Endothelial cell of umbilical vein (primary cell): ENCODE measurements at regions not wholly inside any gene's neighbourhood (a gene's known extent, or its start where the extent isn't known, plus 50 kb on each side); places are given as distances from the start of the nearest gene placed in this dataset.

Experiments used
- BruUV-seq: library from RNA; stranded (reverse); fragments of 400-500 nt; replicated peaks from 2 replicates; lab custom pipeline; 2021; lab: Mats Ljungman, UMichigan
- CTCF ChIA-PET: fragments of 300-600, 350-600 bp; sonication (Branson Sonifier 250); formaldehyde crosslinking; loops from one replicate; lab custom pipeline; 2021; ENCODE audit warnings: antibody characterized with exemption, inconsistent platforms; lab: Charles Lee
- POLR2A ChIA-PET: fragments of 300-600, 350-600 bp; sonication (Branson Sonifier 250); formaldehyde crosslinking; loops from one replicate; lab custom pipeline; 2021; ENCODE audit warnings: antibody characterized with exemption, inconsistent platforms; lab: Charles Lee
- DNase-seq: peaks from one replicate; pipeline ENCODE4 v3.0.0-alpha.2; 2011; ENCODE audit warnings: low read depth, low spot score
- FAIRE-seq: peaks from 2 replicates; lab custom pipeline; 2011; peaks lifted over from hg19 to GRCh38; lab: Jason Lieb, UNC
- H2AFZ ChIP-seq: 2 replicates; pipeline ENCODE4 v1.6.0; 2012; ENCODE audit warnings: low read depth, low read length, control low read depth, inconsistent platforms
- H3K27ac ChIP-seq: 2 replicates; pipeline ENCODE4 v1.5.1; 2011; ENCODE audit warnings: low read depth, mild to moderate bottlenecking, control low read depth, low read length, moderate library complexity; ENCODE audit not compliant: insufficient read depth
- H3K27me3 ChIP-seq, 2 experiments: 2 replicates each; pipeline versions ENCODE4 v1.6.0 to v1.6.1; 2011; ENCODE audit warnings: low read length in 2 of 2, mixed read lengths in 1 of 2; ENCODE audit not compliant: control insufficient read depth in 2 of 2, insufficient read depth in 2 of 2
- H3K36me3 ChIP-seq, 2 experiments: 2 replicates in 1 of 2; 3 replicates in 1 of 2; pipeline ENCODE4 v1.5.1; 2011; ENCODE audit warnings: low read length in 2 of 2, mild to moderate bottlenecking in 1 of 2, moderate library complexity in 1 of 2; ENCODE audit not compliant: control insufficient read depth in 2 of 2, insufficient read depth in 2 of 2; ENCODE audit errors: extremely low read depth in 1 of 2
- H3K4me1 ChIP-seq: 3 replicates; pipeline ENCODE4 v1.5.1; 2011; ENCODE audit warnings: mild to moderate bottlenecking, low read length; ENCODE audit not compliant: control insufficient read depth, insufficient read depth; ENCODE audit errors: extremely low read depth
- H3K4me2 ChIP-seq: 2 replicates; pipeline ENCODE4 v1.6.1; 2011; ENCODE audit warnings: low read length, control low read depth, mixed read lengths; ENCODE audit not compliant: insufficient read depth
- H3K4me3 ChIP-seq, 3 experiments: fragments of 200-600 bp in 1 of 3; sonication (generic), shearing (Covaris generic) in 1 of 3; replicated peaks in 1 of 3; 2 replicates each; pipeline ENCODE4 v1.5.1; 2011 to 2016; ENCODE audit warnings: control low read depth in 3 of 3, low read length in 3 of 3, mild to moderate bottlenecking in 2 of 3, inconsistent platforms in 1 of 3, low read depth in 1 of 3, moderate library complexity in 1 of 3; ENCODE audit not compliant: insufficient read depth in 1 of 3
- H3K79me2 ChIP-seq: 2 replicates; pipeline ENCODE4 v1.6.0; 2012; ENCODE audit warnings: low read length, inconsistent platforms; ENCODE audit not compliant: control insufficient read depth, insufficient read depth
- H3K9ac ChIP-seq: replicated peaks from 2 replicates; pipeline ENCODE3; 2011; ENCODE audit warnings: low read length, control low read depth; ENCODE audit not compliant: insufficient read depth; ENCODE audit errors: extremely low read depth
- H3K9me1 ChIP-seq: replicated peaks from 3 replicates; pipeline ENCODE4 v1.6.0; 2011; ENCODE audit warnings: mild to moderate bottlenecking, low read length; ENCODE audit not compliant: control insufficient read depth, insufficient read depth; ENCODE audit errors: extremely low read depth
- H3K9me3 ChIP-seq: replicated peaks from 2 replicates; pipeline ENCODE4 v1.5.1; 2012; ENCODE audit warnings: low read length, inconsistent platforms; ENCODE audit not compliant: control insufficient read depth, insufficient read depth
- H4K20me1 ChIP-seq: replicated peaks from 2 replicates; pipeline ENCODE3; 2011; ENCODE audit warnings: mild to moderate bottlenecking, low read length; ENCODE audit not compliant: control insufficient read depth, insufficient read depth; ENCODE audit errors: extremely low read depth
- EZH2 ChIP-seq: IDR thresholded peaks from 2 replicates; pipeline ENCODE4 v1.6.1; 2012; ENCODE audit warnings: borderline replicate concordance, low read depth, mild to moderate bottlenecking, moderate library complexity, low read length, inconsistent platforms; ENCODE audit not compliant: severe bottlenecking
- FOS ChIP-seq: IDR thresholded peaks from 2 replicates; pipeline ENCODE4 v1.6.1; 2011; ENCODE audit warnings: mild to moderate bottlenecking, low read length, moderate library complexity, borderline replicate concordance; ENCODE audit not compliant: insufficient read depth
- GATA2 ChIP-seq: IDR thresholded peaks from 2 replicates; pipeline ENCODE4 v1.7.0; 2011; ENCODE audit warnings: low read depth, mild to moderate bottlenecking, moderate library complexity, mixed read lengths, low read length; ENCODE audit not compliant: insufficient read length, insufficient read depth
- JUN ChIP-seq: IDR thresholded peaks from 2 replicates; pipeline ENCODE4 v1.6.1; 2011; ENCODE audit warnings: borderline replicate concordance, low read depth; ENCODE audit not compliant: insufficient read length, insufficient read depth
- MYC ChIP-seq: IDR thresholded peaks from one replicate; pipeline ENCODE4 v1.6.1; 2011; ENCODE audit warnings: mild to moderate bottlenecking, low read depth, low read length
- POLR2A ChIP-seq: IDR thresholded peaks from 2 replicates; pipeline ENCODE4 v1.6.1; 2012; ENCODE audit warnings: low read depth, mild to moderate bottlenecking, control low read depth, low read length
- POLR2AphosphoS5 ChIP-seq: IDR thresholded peaks from 2 replicates; pipeline ENCODE4 v1.6.1; 2012; ENCODE audit warnings: low read depth, mild to moderate bottlenecking, control low read depth, low read length, moderate library complexity; ENCODE audit not compliant: insufficient read depth
- dilution Hi-C: fragments of 300-500 bp; cut with MboI; formaldehyde crosslinking; loops from one replicate; pipeline ENCODE4 v1.15.0; 2019; ENCODE audit warnings: low sequenced_read_pairs; ENCODE audit not compliant: extremely low pct_ligation_motif_present
- intact Hi-C: fragments of 100-400 bp; cut with micrococcal nuclease; formaldehyde crosslinking; loops from one replicate; pipeline ENCODE4 v1.10.0; 2022
- TF ChIP-seq, protein P1 (sequence below), 2 donors: IDR thresholded peaks; 1 replicate in 1 of 2; 2 replicates in 1 of 2; pipeline ENCODE4 v1.5.1; 2011; ENCODE audit warnings: low read length in 2 of 2, mild to moderate bottlenecking in 2 of 2, moderate library complexity in 2 of 2, control low read depth in 1 of 2, inconsistent platforms in 1 of 2, low read depth in 1 of 2; ENCODE audit not compliant: insufficient read depth in 1 of 2; ENCODE audit errors: extremely low read depth in 1 of 2
- TF ChIP-seq, protein P2 (sequence below): IDR thresholded peaks from 2 replicates; pipeline ENCODE4 v1.6.1; 2011; ENCODE audit not compliant: insufficient read depth, insufficient read length

- no peaks in the 10 kb centered on the region for H3K79me2 ChIP-seq
- H3K9ac ChIP-seq, result no peak overlapping the region
- CTCF ChIA-PET, result no interaction called here
- H3K9me3 ChIP-seq, result no peaks in the 10 kb centered on the region
- no TSS peak for BruUV-seq
- POLR2A ChIA-PET, result no interaction called here
- no peaks in the 10 kb centered on the region for H3K27me3 ChIP-seq
- H3K9me1 ChIP-seq, result no peaks in the 10 kb centered on the region
- no peak for DNase-seq
- H3K4me2 ChIP-seq, result no peak overlapping the region
- no peaks in the 10 kb centered on the region for H4K20me1 ChIP-seq
- no peaks in the 10 kb centered on the region for H3K4me1 ChIP-seq
- H2AFZ ChIP-seq, result no peak overlapping the region
- dilution Hi-C loops, result no loop called here
- TF ChIP-seq JUN, result no peak
- TF ChIP-seq FOS, result no peak
- TF ChIP-seq, protein P1, sequence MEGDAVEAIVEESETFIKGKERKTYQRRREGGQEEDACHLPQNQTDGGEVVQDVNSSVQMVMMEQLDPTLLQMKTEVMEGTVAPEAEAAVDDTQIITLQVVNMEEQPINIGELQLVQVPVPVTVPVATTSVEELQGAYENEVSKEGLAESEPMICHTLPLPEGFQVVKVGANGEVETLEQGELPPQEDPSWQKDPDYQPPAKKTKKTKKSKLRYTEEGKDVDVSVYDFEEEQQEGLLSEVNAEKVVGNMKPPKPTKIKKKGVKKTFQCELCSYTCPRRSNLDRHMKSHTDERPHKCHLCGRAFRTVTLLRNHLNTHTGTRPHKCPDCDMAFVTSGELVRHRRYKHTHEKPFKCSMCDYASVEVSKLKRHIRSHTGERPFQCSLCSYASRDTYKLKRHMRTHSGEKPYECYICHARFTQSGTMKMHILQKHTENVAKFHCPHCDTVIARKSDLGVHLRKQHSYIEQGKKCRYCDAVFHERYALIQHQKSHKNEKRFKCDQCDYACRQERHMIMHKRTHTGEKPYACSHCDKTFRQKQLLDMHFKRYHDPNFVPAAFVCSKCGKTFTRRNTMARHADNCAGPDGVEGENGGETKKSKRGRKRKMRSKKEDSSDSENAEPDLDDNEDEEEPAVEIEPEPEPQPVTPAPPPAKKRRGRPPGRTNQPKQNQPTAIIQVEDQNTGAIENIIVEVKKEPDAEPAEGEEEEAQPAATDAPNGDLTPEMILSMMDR (IDR thresholded peaks at IDR 0.05; ENCODE audit: extremely low read depth in 1 of 2, insufficient read depth in 1 of 2, low read depth in 1 of 2, low read length in 2 of 2), result no peak
- TF ChIP-seq POLR2AphosphoS5, result no peak
- no peak for TF ChIP-seq MYC
- TF ChIP-seq POLR2A, result no peak
- no peak for TF ChIP-seq GATA2
- no peak for TF ChIP-seq EZH2
- TF ChIP-seq, protein P2, sequence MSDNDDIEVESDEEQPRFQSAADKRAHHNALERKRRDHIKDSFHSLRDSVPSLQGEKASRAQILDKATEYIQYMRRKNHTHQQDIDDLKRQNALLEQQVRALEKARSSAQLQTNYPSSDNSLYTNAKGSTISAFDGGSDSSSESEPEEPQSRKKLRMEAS, result no peak
- intact Hi-C loops, result no loop called here
- no peak overlapping the region for H3K27ac ChIP-seq
- FAIRE-seq, result no peak
- H3K36me3 ChIP-seq, result no peaks in the 10 kb centered on the region
- no peak overlapping the region for H3K4me3 ChIP-seq
Observed at GRCh38 chr15:94804613-94805012, 573.3 kb downstream of the MCTP2 start.
